ENCODE measurements at regions not wholly inside any gene's neighbourhood (a gene's known extent, or its start where the extent isn't known, plus 50 kb on each side); places are given as distances from the start of the nearest gene placed in this dataset.

DNA sequence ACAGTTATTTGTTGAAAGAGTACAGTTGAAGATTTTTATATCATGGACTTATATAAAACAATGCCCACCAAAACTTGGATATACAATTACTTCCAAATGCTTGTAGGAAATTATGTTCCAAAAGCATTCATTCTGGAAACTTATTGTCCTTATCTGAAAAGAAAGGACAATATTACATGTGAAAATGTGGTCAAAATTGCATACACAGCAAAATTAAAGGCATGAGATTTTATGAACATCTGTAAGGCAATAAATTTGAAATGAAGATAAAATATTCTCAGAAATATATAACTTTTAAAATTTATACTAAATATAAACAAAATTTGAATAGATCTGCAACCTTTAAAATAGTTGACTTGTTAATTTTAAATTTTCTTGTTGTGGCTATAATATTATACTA lies 1173.8 kb downstream of the NLGN4X start:
- DNase-seq: no peak

DNA sequence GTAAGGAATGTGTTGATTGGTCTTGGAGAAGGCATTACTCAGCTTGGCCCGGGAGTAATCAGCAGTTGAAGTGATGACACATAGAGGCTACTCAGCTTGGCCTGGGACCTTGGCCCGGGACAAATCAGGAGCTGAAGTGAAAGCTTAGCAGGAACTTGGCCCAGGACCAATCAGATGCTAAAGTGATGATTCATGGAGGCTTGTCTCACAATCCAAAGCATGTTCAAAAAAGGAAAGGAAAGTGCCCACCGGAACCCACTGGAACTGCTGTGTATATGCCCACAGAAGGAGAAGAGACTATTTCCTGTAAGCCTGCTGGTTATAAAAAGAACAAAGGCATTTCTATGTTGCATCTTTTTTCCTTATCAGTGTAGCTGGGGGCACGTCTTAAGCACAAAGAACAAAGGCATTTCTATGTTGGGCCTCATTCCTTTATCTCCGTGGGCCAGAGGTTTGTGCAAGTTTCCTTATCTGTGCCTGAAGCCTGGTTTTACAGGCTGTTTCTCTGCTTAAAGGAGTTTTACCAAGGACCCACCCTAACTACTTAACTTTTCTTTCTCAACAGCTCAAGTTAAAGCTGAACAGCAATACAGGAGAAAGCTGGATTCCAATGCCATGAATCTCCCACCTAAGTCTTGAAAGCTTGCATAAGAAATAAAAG lies 1176.7 kb downstream of the NLGN4X start:
- DNase-seq: no peak

DNA sequence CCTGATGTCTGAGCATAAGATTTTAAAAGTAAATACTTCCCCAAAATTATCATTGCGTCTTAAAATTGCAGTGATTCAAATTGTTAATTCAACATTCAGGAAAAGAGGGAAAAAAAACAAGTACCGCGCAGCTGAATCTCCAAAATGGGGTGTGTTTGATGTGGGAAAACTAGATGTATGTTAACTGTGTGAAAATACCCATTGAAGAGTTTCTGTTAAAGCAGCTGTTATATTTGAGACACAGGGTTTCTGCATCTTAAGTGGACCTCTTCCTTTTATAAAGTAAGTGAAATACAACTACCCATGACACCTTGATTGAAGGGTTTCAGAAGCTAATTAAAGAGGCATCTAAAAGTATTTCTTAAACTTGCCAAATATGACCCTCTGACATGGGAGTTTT lies 1186.1 kb downstream of the NLGN4X start:
- no peak for DNase-seq

DNA sequence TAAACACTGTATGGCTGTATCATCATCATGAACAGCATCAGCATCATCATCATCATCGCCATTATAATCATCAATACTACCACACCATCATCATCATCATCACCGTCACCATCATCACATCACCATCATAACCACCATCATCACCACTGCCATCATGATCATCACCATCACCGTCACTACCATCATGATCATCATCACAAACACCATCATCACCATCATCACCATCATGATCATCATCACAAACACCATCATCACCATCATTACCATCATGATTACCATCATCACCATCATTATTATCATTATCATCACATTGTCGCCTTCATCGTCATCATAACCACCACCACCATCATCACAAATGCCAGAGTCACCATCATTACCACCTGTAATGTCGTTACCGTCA lies 1196.9 kb downstream of the NLGN4X start:
- DNase-seq: no peak

DNA sequence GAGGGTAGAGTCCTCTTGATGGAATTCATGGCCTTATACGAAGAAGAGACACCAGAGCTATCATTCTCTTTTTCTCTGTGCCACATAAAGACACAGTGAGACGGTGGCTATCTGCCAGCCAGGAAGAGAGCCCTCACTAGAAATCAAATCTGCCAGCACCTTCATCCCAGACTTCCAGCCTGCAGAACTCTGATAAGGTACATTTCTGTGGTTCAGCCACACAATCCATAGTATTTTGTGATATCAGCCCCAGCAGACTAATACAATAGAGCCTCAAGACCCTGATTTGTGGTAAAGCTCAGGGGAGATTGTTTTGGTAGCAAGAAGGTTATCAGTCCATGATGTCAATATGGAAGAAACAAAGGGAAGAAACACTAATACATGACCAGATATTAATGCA lies 1213.2 kb downstream of the NLGN4X start:
- no peak for DNase-seq

GRCh38 chrX:4994855-4995254 lies 1233.8 kb downstream of the NLGN4X start:
- DNase-seq: no peak

DNA sequence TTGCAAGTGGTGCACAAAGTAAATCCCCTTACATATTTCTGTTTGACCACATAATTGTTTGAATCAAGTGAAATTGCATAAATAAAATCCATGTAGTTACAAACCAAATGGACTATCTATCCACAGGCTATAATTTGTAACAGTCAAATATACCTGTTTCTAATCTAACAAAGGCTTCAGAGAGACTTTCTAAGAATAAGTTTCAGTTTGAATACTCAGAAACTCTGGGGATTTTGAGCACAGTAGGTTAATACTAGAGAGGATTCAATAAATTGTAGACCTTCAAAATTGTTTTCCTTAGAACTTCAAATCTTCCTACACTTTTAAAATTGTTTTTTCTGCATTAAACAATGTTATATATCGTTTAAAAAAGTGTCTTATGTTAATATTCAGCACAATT lies 1250.1 kb downstream of the NLGN4X start:
- no peak for DNase-seq

GRCh38 chrX:4971646-4972045 lies 1257.0 kb downstream of the NLGN4X start:
- DNase-seq: no peak

GRCh38 chrX:4964112-4964511 lies 1250.7 kb upstream of the PRKX start:
- DNase-seq: no peak

- DNase-seq: no peak
Measured at GRCh38 chrX:4963432-4963831, 1250.0 kb upstream of the PRKX start.

- no peak for DNase-seq
Measured at GRCh38 chrX:4944767-4945166, 1231.3 kb upstream of the PRKX start.

DNA sequence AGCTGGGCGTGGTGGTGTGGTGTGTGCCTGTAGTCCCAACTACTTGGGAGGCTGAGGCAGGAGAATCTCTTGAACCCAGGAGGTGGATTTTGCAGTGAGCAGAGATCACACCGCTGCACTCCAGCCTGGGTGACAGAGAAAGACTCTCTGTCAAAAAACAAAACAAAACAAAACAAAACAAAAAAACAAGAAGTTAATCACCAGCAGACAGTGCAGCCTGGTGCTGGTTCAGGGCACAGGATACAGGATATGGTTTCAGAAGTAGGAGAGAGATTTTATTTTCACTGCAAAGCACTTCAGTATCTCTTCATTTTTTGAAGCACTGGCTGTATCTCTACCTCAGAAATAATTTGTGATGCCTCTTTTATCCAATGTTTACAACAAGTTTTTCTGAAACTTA lies 1222.9 kb upstream of the PRKX start:
- no peak for DNase-seq

DNA sequence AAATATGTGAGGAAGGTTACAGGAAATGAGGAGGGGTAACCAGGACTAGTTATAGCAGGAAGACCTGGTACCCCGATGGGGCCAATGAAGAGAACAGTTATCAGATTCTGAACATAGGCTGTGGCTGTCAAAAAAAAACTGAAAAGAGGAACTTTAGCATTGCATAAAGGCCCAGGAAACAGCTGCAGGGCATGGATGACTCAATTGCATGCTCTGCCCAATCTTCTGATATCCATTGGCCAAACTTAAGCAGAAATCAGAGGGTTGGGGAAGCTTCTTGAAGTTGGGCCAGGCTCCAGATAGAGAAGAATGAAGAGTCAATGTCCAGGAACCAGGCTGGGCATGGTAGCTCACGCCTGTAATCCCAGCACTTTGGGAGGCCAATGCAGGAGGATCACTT lies 1222.4 kb upstream of the PRKX start:
- DNase-seq: no peak

DNA sequence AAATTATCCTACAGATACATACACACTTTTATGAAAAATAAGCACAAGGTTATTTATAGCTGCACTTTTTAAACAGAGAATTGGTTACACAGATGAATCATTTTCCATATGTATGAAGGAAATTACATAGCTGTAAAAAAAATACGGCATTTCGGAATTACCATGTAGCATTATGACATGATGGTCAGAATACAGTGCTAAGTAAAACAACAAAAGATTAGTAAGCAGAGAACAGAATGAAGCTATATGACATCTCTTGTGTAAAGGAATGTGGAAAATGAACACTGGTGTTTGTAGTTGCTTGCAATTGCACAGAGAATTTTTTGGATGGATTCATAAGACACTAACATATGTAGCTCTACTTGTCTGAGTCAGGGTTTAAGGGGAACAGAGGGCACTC lies 1222.0 kb upstream of the PRKX start:
- DNase-seq: no peak

- DNase-seq: no peak
Measured at GRCh38 chrX:4932790-4933189, 1219.3 kb upstream of the PRKX start.

GRCh38 chrX:4930426-4930825 lies 1217.0 kb upstream of the PRKX start:
- DNase-seq: no peak

GRCh38 chrX:4925911-4926310 lies 1212.5 kb upstream of the PRKX start:
- DNase-seq: no peak

DNA sequence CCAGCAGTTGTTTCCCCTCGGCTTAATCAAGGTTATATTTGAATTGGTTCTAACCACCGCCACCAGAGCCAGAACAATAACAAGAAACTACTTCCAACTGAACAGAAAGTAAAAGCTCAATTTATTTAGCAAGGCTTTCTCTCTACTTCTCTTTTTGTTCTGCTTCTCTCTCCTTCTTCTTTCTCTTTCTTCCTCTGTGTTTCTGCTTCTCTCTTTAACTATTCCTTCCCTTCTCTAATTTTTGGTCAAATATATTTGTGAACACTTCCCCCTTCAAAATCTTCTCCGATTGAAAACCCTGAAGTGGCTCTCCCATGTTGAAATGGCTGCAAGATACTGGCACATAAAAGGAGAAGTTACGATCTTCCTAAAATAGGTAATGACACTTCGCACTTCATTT lies 1195.9 kb upstream of the PRKX start:
- no peak for DNase-seq

- DNase-seq: no peak
Measured at GRCh38 chrX:4905576-4905975, 1192.1 kb upstream of the PRKX start.

- DNase-seq: no peak
Measured at GRCh38 chrX:4881277-4881676, 1167.8 kb upstream of the PRKX start.

GRCh38 chrX:4878640-4879039 lies 1165.2 kb upstream of the PRKX start:
- DNase-seq: no peak

- DNase-seq: no peak
Measured at GRCh38 chrX:4876268-4876667, 1162.8 kb upstream of the PRKX start.

DNA sequence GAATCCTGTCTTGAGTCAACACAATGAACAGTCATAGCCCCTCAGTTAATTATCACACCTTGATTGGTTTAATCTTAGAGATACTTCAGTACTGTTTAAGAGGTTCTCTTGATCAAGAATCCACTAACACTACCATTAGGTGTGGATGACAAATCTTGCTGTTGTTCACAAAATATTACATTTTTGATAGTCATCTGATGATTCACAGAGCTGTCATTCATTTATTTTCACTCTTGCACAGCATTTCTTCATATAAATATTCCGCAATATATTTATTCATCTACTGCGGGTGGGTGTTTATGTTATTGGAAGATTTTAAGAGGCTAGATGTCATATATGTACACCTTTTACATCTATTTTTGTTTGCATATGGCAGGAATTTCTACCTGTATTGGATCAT lies 1138.1 kb upstream of the PRKX start:
- no peak for DNase-seq

DNA sequence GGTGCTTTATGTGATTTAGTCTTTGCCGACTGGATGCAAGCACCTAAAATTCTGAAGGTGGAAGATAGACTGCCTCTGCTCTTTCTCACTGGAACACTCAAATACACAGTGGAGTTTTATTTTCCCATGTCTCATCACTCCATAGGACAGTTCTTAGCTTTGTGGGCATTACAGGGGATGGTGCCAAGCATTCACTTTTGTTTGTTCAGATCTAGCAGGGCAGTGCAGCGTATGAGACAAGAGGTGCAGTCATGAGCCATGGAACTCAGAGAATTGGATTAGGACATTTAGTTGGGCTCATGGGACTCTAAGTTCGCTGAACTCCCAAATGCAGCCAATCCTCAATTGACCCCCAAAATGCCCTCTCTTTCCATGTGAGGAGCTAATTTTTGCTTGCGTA lies 1136.9 kb upstream of the PRKX start:
- no peak for DNase-seq

DNA sequence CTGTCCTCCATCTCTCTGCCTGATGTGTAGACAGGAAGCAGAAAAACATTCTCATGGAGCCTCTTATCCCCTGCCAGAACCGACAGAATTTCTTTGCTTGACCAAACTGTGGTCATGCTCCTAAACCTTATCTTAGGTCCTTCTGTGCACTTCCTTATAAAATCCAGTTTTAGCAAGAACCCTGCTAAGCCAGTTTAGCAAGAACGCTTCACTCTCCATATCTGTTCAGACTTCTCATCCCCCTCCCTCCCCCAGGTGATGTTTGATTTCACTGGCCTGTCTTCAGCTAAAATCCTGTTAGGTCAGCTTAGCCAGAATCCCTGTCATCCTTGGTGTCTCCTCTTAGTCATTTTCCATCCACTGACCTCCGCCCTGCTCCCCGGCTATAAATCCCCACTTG lies 1130.9 kb upstream of the PRKX start:
- DNase-seq: no peak

DNA sequence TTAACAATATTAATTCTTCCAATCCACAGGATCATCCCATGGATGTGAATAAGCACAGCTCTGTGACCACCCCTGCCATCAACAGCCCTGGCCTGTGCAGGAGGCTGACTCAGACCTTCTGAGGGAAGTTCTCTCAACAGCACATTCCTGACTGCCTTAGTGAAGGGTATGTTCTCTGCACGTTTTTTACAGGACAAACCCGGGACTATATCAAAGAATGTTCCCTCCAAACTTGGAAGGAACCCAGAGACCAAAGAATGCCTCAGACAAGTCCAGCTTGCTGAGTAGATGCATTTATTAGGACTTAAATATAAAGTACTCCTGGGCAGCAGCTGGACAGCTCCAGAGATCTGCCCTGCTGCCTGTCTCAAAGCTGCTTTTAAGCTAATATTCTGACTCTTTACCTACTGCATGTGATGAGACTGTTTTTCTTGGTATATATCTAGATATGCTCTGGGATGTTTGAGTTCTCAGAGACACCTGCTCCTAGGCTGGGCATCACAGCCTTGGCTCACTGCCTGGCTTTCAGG lies 1127.8 kb upstream of the PRKX start:
- DNase-seq: no peak

Data from NCI-H510A treated with DMSO at 0.1 percent for 48 hours (cell line).